HG02885 (cell line): ENCODE measurements at regions not wholly inside any gene's neighbourhood (a gene's known extent, or its start where the extent isn't known, plus 50 kb on each side); places are given as distances from the start of the nearest gene placed in this dataset.
"Not testable (repeated sequence)": the region's sequence is repeated elsewhere in the genome, so short reads cannot be mapped to it uniquely, and the experiment has no call there.

Source experiments
- ATAC-seq: cut with Tn5 transposase; IDR thresholded peaks from one replicate; pipeline ENCODE4 v1.9.1; 2021; ENCODE audit warnings: mild to moderate bottlenecking; ENCODE audit not compliant: unreplicated experiment, poor library complexity

DNA sequence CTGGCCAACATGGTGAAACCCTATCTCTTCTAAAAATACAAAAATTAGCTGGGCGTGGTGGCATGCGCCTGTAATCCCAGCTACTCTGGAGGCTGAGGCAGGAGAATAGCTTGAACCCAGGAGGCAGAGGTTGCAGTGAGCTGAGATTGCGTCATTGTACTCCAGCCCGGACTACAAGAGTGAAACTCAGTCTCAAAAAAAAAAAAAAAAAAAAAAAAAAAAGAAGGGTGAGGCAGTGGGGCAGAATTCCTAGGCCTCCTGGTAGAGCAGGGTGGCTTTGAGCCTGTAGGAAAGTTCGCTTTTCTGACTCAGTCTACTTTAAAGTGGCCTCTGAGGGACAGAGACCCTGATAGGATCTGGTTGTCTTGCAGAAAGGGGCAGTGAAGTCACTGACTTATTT, 60.8 kb upstream of the GTF3A start:
- ATAC-seq: not testable (repeated sequence)

DNA sequence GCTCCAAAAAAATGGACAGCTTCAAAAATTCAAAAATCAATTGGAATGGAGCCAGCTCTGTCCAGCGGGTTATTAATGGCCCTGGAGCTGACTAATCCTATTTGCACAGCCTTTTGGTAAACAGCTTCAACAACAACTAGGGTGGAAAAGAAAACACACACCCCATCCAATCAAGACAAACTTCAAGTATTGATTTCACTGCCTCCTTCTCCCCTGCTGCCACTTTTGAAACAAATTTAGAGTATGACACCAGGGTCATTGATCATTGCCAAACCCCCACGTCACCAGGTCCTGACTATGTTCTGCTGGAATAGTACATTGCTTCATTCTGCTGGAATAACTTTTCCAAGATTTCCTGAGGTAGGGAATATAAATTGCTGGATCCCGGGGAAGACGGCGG, 56.8 kb upstream of the GTF3A start:
- ATAC-seq: no peak

- no peak for ATAC-seq
Observed at GRCh38 chr13:27370305-27370872, 54.0 kb upstream of the GTF3A start.

- ATAC-seq: no peak
Observed at GRCh38 chr13:27371932-27372331, 52.5 kb upstream of the GTF3A start.

- no peak for ATAC-seq
Observed at GRCh38 chr13:27372896-27373295, 51.5 kb upstream of the GTF3A start.

DNA sequence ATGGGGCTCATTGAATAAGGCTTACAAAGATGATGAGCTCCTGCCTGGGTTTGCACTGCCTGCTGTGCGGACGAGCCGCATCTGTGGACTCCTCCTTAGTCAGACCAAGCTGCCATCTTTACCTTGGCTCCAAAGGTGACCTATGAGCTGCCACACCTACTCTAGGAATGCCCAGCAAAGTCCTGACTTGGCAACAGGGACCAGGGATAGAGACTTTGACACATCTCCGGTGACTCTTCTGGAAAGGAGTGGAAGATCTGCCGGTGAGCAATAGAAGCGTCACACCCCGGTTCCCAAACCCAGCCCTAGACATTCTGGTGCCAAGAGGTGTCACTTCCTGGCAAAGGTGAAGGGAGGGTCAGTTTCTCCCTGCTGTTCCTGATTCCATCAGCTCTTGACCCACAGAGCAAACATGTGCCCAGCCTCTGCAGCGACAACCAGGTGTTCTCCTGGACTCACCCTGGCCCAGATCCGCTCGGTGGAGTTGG, 50.2 kb upstream of the GTF3A start:
- no peak for ATAC-seq
